NB4 (cell line): ENCODE measurements at regions not wholly inside any gene's neighbourhood (a gene's known extent, or its start where the extent isn't known, plus 50 kb on each side); places are given as distances from the start of the nearest gene placed in this dataset.

Source experiments
- CTCF ChIP-seq: IDR thresholded peaks from one replicate; pipeline ENCODE4 v1.5.1; 2012; ENCODE audit warnings: low read depth, low read length
- MAX ChIP-seq: IDR thresholded peaks from 2 replicates; pipeline ENCODE4 v1.6.1; 2011; ENCODE audit warnings: low read depth, low read length
- MYC ChIP-seq: IDR thresholded peaks from 2 replicates; pipeline ENCODE4 v1.6.1; 2011; ENCODE audit warnings: low read depth, low read length
- POLR2A ChIP-seq: IDR thresholded peaks from 2 replicates; pipeline ENCODE4 v1.6.1; 2011; ENCODE audit warnings: mild to moderate bottlenecking; ENCODE audit not compliant: insufficient read length; ENCODE audit errors: extremely low read depth

- TF ChIP-seq CTCF (no peak), POLR2A (no peak), MYC (no peak), MAX (no peak)
Measured at GRCh38 chr12:107590413-107590812, 95.2 kb upstream of the PWP1 start.
